K562 (cell line): ENCODE measurements at regions not wholly inside any gene's neighbourhood (a gene's known extent, or its start where the extent isn't known, plus 50 kb on each side); places are given as distances from the start of the nearest gene placed in this dataset.

Source experiments
- ELF4 ChIP-seq: fragments of 450-650 bp; formaldehyde crosslinking; IDR thresholded peaks from 2 replicates; pipeline ENCODE4 v1.4.0; 2022; ENCODE audit warnings: missing genetic modification characterization
- HDAC2 ChIP-seq: fragments of 450-650 bp; IDR thresholded peaks from 2 replicates; pipeline ENCODE4 v1.6.1; 2016; ENCODE audit warnings: mild to moderate bottlenecking
- RFX1 ChIP-seq: fragments of 450-650 bp; IDR thresholded peaks from 2 replicates; pipeline ENCODE4 v1.6.1; 2016; ENCODE audit warnings: mild to moderate bottlenecking, moderate library complexity
- SETDB1 ChIP-seq: IDR thresholded peaks from one replicate; pipeline ENCODE4 v1.6.1; 2012; ENCODE audit warnings: low read length, control low read depth, inconsistent platforms
- SUPT5H ChIP-seq: fragments of 450-650 bp; IDR thresholded peaks from 2 replicates; pipeline ENCODE4 v1.6.1; 2016
- TEAD1 ChIP-seq, 2 experiments: fragments of 450-650 bp in 1 of 2; sonication (generic) in 1 of 2; formaldehyde crosslinking; IDR thresholded peaks; 2 replicates each; pipeline versions ENCODE4 v1.4.0 to v1.8.0; 2020 to 2022; ENCODE audit warnings: mild to moderate bottlenecking in 2 of 2, missing genetic modification reagents in 1 of 2
- ZNF780A ChIP-seq: fragments of 250-450 bp; sonication (Bioruptor Pico); IDR thresholded peaks from 2 replicates; pipeline ENCODE4 v1.5.0; 2021; ENCODE audit warnings: mild to moderate bottlenecking
- TF ChIP-seq, protein P1 (sequence below): fragments of 450-650 bp; IDR thresholded peaks from 2 replicates; pipeline ENCODE4 v1.6.1; 2017; ENCODE audit warnings: antibody characterized with exemption
- TF ChIP-seq, protein P2 (sequence below): sonication (generic); formaldehyde crosslinking; IDR thresholded peaks from 2 replicates; pipeline ENCODE4 v1.8.0; 2022; ENCODE audit warnings: mild to moderate bottlenecking, missing genetic modification reagents
- TF ChIP-seq, protein P3 (sequence below): sonication (generic); formaldehyde crosslinking; IDR thresholded peaks from 2 replicates; pipeline ENCODE4 v1.8.0; 2022; ENCODE audit warnings: mild to moderate bottlenecking, missing genetic modification reagents
- TF ChIP-seq, protein P4 (sequence below): sonication (generic); formaldehyde crosslinking; IDR thresholded peaks from 2 replicates; pipeline ENCODE4 v1.8.1; 2023; ENCODE audit warnings: mild to moderate bottlenecking, missing genetic modification reagents

DNA sequence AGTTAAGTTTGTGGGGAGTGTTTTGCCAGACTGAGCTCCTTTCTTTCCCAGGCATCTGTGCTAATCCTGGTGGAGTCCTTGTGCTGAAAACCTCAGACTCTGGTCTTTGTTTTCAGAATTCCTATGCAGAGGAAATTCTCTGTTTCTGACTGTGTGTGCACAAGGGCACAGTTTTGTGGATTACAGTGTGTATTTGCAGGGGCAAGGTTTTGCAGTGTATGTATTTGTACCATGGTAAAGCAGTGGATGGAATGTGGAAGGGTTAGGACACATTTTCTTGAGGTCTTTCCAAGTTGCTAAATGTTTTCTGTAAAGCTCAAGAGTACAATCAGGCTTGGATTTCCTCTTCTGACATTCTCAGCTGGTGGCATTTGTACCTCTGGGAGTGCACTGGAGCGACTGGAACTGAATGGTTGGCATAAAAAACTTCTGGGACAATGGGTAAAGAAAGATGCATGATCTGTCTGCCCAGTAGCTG lies 139.5 kb upstream of the RND3 start (continued):
- TF ChIP-seq, protein P1, sequence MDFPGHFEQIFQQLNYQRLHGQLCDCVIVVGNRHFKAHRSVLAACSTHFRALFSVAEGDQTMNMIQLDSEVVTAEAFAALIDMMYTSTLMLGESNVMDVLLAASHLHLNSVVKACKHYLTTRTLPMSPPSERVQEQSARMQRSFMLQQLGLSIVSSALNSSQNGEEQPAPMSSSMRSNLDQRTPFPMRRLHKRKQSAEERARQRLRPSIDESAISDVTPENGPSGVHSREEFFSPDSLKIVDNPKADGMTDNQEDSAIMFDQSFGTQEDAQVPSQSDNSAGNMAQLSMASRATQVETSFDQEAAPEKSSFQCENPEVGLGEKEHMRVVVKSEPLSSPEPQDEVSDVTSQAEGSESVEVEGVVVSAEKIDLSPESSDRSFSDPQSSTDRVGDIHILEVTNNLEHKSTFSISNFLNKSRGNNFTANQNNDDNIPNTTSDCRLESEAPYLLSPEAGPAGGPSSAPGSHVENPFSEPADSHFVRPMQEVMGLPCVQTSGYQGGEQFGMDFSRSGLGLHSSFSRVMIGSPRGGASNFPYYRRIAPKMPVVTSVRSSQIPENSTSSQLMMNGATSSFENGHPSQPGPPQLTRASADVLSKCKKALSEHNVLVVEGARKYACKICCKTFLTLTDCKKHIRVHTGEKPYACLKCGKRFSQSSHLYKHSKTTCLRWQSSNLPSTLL: no peak
- no peak for TF ChIP-seq SETDB1
- no peak for TF ChIP-seq RFX1
- TF ChIP-seq ZNF780A: no peak
- no peak for TF ChIP-seq TEAD1 (CRISPR knock-in tag; IDR thresholded peaks at IDR 0.05)
- TF ChIP-seq, protein P2, sequence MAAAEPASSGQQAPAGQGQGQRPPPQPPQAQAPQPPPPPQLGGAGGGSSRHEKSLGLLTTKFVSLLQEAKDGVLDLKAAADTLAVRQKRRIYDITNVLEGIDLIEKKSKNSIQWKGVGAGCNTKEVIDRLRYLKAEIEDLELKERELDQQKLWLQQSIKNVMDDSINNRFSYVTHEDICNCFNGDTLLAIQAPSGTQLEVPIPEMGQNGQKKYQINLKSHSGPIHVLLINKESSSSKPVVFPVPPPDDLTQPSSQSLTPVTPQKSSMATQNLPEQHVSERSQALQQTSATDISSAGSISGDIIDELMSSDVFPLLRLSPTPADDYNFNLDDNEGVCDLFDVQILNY (CRISPR knock-in tag): no peak
- TF ChIP-seq HDAC2: no peak
- TF ChIP-seq, protein P3, sequence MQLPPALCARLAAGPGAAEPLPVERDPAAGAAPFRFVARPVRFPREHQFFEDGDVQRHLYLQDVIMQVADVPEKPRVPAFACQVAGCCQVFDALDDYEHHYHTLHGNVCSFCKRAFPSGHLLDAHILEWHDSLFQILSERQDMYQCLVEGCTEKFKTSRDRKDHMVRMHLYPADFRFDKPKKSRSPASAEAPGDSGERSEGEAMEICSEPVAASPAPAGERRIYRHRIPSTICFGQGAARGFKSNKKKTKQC (CRISPR knock-in tag): no peak
- no peak for TF ChIP-seq SUPT5H
- TF ChIP-seq, protein P4, sequence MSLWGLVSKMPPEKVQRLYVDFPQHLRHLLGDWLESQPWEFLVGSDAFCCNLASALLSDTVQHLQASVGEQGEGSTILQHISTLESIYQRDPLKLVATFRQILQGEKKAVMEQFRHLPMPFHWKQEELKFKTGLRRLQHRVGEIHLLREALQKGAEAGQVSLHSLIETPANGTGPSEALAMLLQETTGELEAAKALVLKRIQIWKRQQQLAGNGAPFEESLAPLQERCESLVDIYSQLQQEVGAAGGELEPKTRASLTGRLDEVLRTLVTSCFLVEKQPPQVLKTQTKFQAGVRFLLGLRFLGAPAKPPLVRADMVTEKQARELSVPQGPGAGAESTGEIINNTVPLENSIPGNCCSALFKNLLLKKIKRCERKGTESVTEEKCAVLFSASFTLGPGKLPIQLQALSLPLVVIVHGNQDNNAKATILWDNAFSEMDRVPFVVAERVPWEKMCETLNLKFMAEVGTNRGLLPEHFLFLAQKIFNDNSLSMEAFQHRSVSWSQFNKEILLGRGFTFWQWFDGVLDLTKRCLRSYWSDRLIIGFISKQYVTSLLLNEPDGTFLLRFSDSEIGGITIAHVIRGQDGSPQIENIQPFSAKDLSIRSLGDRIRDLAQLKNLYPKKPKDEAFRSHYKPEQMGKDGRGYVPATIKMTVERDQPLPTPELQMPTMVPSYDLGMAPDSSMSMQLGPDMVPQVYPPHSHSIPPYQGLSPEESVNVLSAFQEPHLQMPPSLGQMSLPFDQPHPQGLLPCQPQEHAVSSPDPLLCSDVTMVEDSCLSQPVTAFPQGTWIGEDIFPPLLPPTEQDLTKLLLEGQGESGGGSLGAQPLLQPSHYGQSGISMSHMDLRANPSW (CRISPR knock-in tag): no peak
- no peak for TF ChIP-seq ELF4
- TF ChIP-seq, all 486 proteins: peak for 0
